GM12864 (cell line): ENCODE measurements at regions not wholly inside any gene's neighbourhood (a gene's known extent, or its start where the extent isn't known, plus 50 kb on each side); places are given as distances from the start of the nearest gene placed in this dataset.

Experiments used
- DNase-seq: peaks from one replicate; pipeline ENCODE4 v3.0.0-alpha.2; 2011; ENCODE audit warnings: low read depth
- H3K4me3 ChIP-seq: 2 replicates; pipeline ENCODE4 v1.5.1; 2011; ENCODE audit warnings: mild to moderate bottlenecking, low read depth, low read length, control low read depth
- CTCF ChIP-seq: IDR thresholded peaks from 2 replicates; pipeline ENCODE4 v1.5.1; 2011; ENCODE audit warnings: low read depth, mild to moderate bottlenecking, moderate library complexity, low read length, control low read depth, inconsistent platforms; ENCODE audit errors: missing control alignments

GRCh38 chr1:11338284-11338924 lies 65.4 kb downstream of the UBIAD1 start:
- DNase-seq = no peak
- TF ChIP-seq CTCF = no peak
- no peak overlapping the region for H3K4me3 ChIP-seq

GRCh38 chr1:11339346-11340232 lies 66.6 kb downstream of the UBIAD1 start:
- DNase-seq = no peak
- TF ChIP-seq CTCF = no peak
- no peak overlapping the region for H3K4me3 ChIP-seq

- no peak overlapping the region for H3K4me3 ChIP-seq
- no peak for TF ChIP-seq CTCF
- DNase-seq = no peak
These were observed 67.2 kb downstream of the UBIAD1 start for GRCh38 chr1:11340233-11340632.

GRCh38 chr1:11341901-11342552 lies 69.0 kb downstream of the UBIAD1 start:
- no peak for TF ChIP-seq CTCF
- DNase-seq = no peak
- H3K4me3 ChIP-seq = no peak overlapping the region

GRCh38 chr1:11342621-11343032 lies 69.6 kb downstream of the UBIAD1 start:
- no peak for TF ChIP-seq CTCF
- no peak for DNase-seq
- H3K4me3 ChIP-seq = no peak overlapping the region

GRCh38 chr1:11345971-11346715 lies 73.1 kb downstream of the UBIAD1 start:
- no peak for DNase-seq
- no peak overlapping the region for H3K4me3 ChIP-seq
- TF ChIP-seq CTCF = no peak
